ENCODE measurements at regions not wholly inside any gene's neighbourhood (a gene's known extent, or its start where the extent isn't known, plus 50 kb on each side); places are given as distances from the start of the nearest gene placed in this dataset.

- TF ChIP-seq CTCF (IDR thresholded peaks at IDR 0.05; ENCODE audit: low read length), result no peak
- TF ChIP-seq EZH2 (IDR thresholded peaks at IDR 0.05; ENCODE audit: borderline replicate concordance, low read length), result no peak
Observed at GRCh38 chr12:115160271-115161128, 476.5 kb upstream of the TBX3 start.

All from OCI-LY1 (cell line).